MCF 10A (cell line): ENCODE measurements at regions not wholly inside any gene's neighbourhood (a gene's known extent, or its start where the extent isn't known, plus 50 kb on each side); places are given as distances from the start of the nearest gene placed in this dataset.
"Not testable (repeated sequence)": the region's sequence is repeated elsewhere in the genome, so short reads cannot be mapped to it uniquely, and the experiment has no call there.

Experiments used
- BruUV-seq: library from RNA; stranded (reverse); fragments of 400-500 nt; replicated peaks from 2 replicates; lab custom pipeline; 2021; lab: Mats Ljungman, UMichigan
- CTCF ChIA-PET: fragments of 300-600 bp; sonication (Branson Sonifier 250); formaldehyde crosslinking; extraction: SDS; loops from one replicate; lab custom pipeline; 2021; ENCODE audit warnings: antibody characterized with exemption, inconsistent platforms; lab: Yijun Ruan, JAX
- POLR2A ChIA-PET: fragments of 300-600, 350-650 bp; sonication (Branson Sonifier 250); formaldehyde crosslinking; extraction: SDS; loops from one replicate; lab custom pipeline; 2020; ENCODE audit warnings: antibody characterized with exemption, inconsistent platforms; lab: Yijun Ruan, JAX
- DNase-seq: peaks from one replicate; pipeline ENCODE4 v3.0.0-alpha.2; 2018; ENCODE audit not compliant: unreplicated experiment
- H3K27ac Mint-ChIP-seq: one replicate; pipeline ENCODE4 v1.8.0; 2022; ENCODE audit warnings: mild to moderate bottlenecking, low read depth, mixed read lengths; ENCODE audit not compliant: unreplicated experiment
- H3K27me3 Mint-ChIP-seq: one replicate; pipeline ENCODE4 v1.8.0; 2022; ENCODE audit warnings: mixed read lengths; ENCODE audit not compliant: insufficient read depth, unreplicated experiment
- H3K36me3 Mint-ChIP-seq: one replicate; pipeline ENCODE4 v1.8.0; 2022; ENCODE audit warnings: mild to moderate bottlenecking, moderate library complexity, mixed read lengths; ENCODE audit not compliant: insufficient read depth, unreplicated experiment
- H3K4me1 Mint-ChIP-seq: one replicate; pipeline ENCODE4 v1.8.0; 2022; ENCODE audit warnings: mixed read lengths; ENCODE audit not compliant: insufficient read depth, unreplicated experiment
- H3K4me3 Mint-ChIP-seq: one replicate; pipeline ENCODE4 v1.8.0; 2022; ENCODE audit warnings: mild to moderate bottlenecking, moderate library complexity, mixed read lengths; ENCODE audit not compliant: unreplicated experiment
- H3K9me3 Mint-ChIP-seq: one replicate; pipeline ENCODE4 v1.8.0; 2022; ENCODE audit warnings: mixed read lengths; ENCODE audit not compliant: unreplicated experiment
- intact Hi-C: fragments of 100-400 bp; cut with micrococcal nuclease; formaldehyde crosslinking; loops from 2 replicates; pipeline ENCODE4 v1.14.1; 2022
- TF ChIP-seq, protein P1 (sequence below): fragments of 200-600 bp; IDR thresholded peaks from one replicate; pipeline ENCODE4 v1.8.0; 2022; ENCODE audit warnings: antibody characterized with exemption, mild to moderate bottlenecking; ENCODE audit not compliant: unreplicated experiment

DNA sequence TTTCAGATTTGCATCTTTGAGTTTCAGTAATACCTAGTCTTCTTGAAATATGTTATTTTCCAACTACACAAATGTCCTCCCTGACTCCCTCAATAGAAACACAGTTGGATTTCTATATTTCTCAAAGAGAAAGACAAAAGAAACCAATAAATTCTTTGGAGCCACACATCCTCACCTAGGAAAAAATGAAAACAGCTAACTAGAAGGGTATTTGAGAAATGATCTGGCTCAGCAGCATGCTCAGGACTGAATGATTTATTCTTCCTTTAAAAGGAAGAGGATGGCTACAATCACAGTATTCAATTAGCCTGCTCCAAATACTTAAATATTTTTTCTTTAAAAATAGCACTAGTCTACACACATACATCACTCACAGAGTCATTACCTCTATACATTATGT lies 196.4 kb upstream of the TENT5A start:
- no peaks in the 10 kb centered on the region for H3K27me3 Mint-ChIP-seq
- no peak overlapping the region for H3K27ac Mint-ChIP-seq
- no peak for DNase-seq
- BruUV-seq = no TSS peak
- CTCF ChIA-PET = no interaction called here
- intact Hi-C loops = no loop called here
- H3K4me1 Mint-ChIP-seq = peaks cover 14% of the 10 kb centered on the region
- no peaks in the 10 kb centered on the region for H3K9me3 Mint-ChIP-seq
- peaks cover 7% of the 10 kb centered on the region for H3K36me3 Mint-ChIP-seq
- no peak overlapping the region for H3K4me3 Mint-ChIP-seq
- TF ChIP-seq, protein P1, sequence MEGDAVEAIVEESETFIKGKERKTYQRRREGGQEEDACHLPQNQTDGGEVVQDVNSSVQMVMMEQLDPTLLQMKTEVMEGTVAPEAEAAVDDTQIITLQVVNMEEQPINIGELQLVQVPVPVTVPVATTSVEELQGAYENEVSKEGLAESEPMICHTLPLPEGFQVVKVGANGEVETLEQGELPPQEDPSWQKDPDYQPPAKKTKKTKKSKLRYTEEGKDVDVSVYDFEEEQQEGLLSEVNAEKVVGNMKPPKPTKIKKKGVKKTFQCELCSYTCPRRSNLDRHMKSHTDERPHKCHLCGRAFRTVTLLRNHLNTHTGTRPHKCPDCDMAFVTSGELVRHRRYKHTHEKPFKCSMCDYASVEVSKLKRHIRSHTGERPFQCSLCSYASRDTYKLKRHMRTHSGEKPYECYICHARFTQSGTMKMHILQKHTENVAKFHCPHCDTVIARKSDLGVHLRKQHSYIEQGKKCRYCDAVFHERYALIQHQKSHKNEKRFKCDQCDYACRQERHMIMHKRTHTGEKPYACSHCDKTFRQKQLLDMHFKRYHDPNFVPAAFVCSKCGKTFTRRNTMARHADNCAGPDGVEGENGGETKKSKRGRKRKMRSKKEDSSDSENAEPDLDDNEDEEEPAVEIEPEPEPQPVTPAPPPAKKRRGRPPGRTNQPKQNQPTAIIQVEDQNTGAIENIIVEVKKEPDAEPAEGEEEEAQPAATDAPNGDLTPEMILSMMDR = no peak
- POLR2A ChIA-PET = interaction anchor here (1.4 kb wide), 1 partner anchor 11 kb away, joined by 5 read pairs; no protein-coding TSS in a partner anchor

DNA sequence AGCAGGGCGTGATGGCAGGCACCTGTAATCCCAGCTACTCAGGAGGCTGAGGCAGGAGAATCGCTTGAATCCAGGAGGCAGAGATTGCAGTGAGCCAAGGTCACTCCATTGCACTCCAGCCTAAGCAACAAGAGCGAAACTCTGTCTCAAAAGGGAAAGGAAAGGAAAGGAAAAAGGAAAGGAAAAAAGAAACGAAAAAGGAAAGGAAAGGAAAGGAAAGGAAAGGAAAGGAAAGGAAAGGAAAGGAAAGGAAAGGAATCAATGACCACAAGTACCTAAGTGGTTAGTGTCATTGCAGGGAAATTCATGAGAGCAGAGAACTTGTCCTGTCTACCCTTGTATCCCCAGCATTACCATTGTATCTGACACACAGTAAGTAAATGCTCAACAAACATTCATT lies 195.7 kb upstream of the TENT5A start:
- POLR2A ChIA-PET = interaction anchor here (1.0 to 1.2 kb wide), 2 partner anchors 10 to 196 kb away, joined by 3 to 4 read pairs; partner anchors contain the start of gene TENT5A
- H3K27ac Mint-ChIP-seq, BruUV-seq, intact Hi-C loops, H3K36me3 Mint-ChIP-seq, H3K9me3 Mint-ChIP-seq, CTCF ChIA-PET, DNase-seq, H3K27me3 Mint-ChIP-seq, H3K4me3 Mint-ChIP-seq: not testable (repeated sequence)
- peaks cover 14% of the 10 kb centered on the region for H3K4me1 Mint-ChIP-seq

DNA sequence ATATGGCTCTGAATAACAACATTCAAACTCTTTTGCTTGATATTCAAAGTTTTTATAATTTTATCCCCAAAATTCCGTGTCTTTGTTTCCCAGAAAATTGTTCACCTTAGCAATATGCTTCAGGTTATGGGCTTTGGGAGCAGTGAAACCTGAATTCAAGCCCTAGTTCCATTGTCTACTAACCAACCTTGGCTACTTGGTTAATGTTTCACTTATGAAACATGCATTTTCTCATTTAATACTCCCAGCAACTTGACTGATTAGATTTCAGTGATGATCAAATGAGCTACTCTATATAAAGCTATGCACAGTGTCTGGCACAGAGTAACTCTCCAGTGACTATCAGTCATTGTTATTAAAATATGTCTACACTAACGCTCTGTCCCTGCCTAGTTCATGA lies 192.2 kb upstream of the TENT5A start:
- CTCF ChIA-PET = interaction anchor here (0.9 to 1.1 kb wide), 2 partner anchors 26 to 61 kb away, joined by 3 read pairs; no protein-coding TSS in a partner anchor
- Mint-ChIP-seq H3K9me3 (no peaks in the 10 kb centered on the region), H3K4me3 (no peak overlapping the region), H3K27ac (no peak overlapping the region), H3K4me1 (no peaks in the 10 kb centered on the region), H3K36me3 (no peaks in the 10 kb centered on the region), H3K27me3 (no peaks in the 10 kb centered on the region)
- TF ChIP-seq, protein P1 = no peak
- BruUV-seq = no TSS peak
- no peak for DNase-seq
- intact Hi-C loops = no loop called here
- POLR2A ChIA-PET = no interaction called here

DNA sequence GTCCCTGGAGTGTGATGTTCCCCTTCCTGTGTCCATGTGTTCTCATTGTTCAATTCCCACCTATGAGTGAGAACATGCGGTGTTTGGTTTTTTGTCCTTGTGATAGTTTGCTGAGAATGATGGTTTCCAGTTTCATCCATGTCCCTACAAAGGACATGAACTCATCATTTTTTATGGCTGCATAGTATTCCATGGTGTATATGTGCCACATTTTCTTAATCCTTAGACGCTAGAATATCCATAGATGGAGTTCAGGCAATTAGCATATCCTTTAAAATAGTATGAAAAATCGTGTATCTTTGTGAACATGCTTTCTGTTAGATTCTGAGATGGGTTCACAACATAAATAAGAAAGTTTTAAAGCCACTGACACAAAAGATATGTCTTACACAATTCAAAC lies 190.4 kb upstream of the TENT5A start:
- intact Hi-C loops, CTCF ChIA-PET, H3K36me3 Mint-ChIP-seq, DNase-seq, H3K9me3 Mint-ChIP-seq, H3K4me3 Mint-ChIP-seq, H3K27ac Mint-ChIP-seq, H3K27me3 Mint-ChIP-seq, BruUV-seq: not testable (repeated sequence)
- peaks cover 10% of the 10 kb centered on the region for H3K4me1 Mint-ChIP-seq
- POLR2A ChIA-PET = interaction anchor here (0.6 kb wide), 1 partner anchor 1496 kb away, joined by 3 read pairs; no protein-coding TSS in a partner anchor

- DNase-seq = no peak
- Mint-ChIP-seq H3K4me1 (peaks cover 18% of the 10 kb centered on the region), H3K27ac (no peak overlapping the region), H3K9me3 (no peaks in the 10 kb centered on the region), H3K36me3 (no peaks in the 10 kb centered on the region), H3K4me3 (no peak overlapping the region), H3K27me3 (no peaks in the 10 kb centered on the region)
- ChIA-PET POLR2A (interaction anchor here (0.6 to 0.7 kb wide), 2 partner anchors 73 to 1497 kb away, joined by 3 read pairs; no protein-coding TSS in a partner anchor), CTCF (interaction anchor here (0.6 kb wide), 2 partner anchors 65 to 301 kb away, joined by 3 read pairs; no protein-coding TSS in a partner anchor)
- BruUV-seq = no TSS peak
- TF ChIP-seq, protein P1 = no peak
- intact Hi-C loops = no loop called here
Observed at GRCh38 chr6:81942067-81942370, 189.5 kb upstream of the TENT5A start.
